H9 (cell line): ENCODE measurements at regions not wholly inside any gene's neighbourhood (a gene's known extent, or its start where the extent isn't known, plus 50 kb on each side); places are given as distances from the start of the nearest gene placed in this dataset.

ENCODE experiments used
- DNase-seq: peaks from one replicate; pipeline ENCODE4 v3.0.0-alpha.2; 2017
- H2AFZ ChIP-seq: one replicate; pipeline ENCODE4 v1.6.1; 2013; ENCODE audit warnings: mild to moderate bottlenecking, low read length, control low read depth, moderate library complexity
- H2AK5ac ChIP-seq: 2 replicates; pipeline ENCODE4 v1.6.1; 2013; ENCODE audit warnings: low read length, control low read depth, mixed read lengths; ENCODE audit not compliant: insufficient read length
- H2BK120ac ChIP-seq: one replicate; pipeline ENCODE4 v1.6.1; 2013; ENCODE audit warnings: low read depth, mild to moderate bottlenecking, low read length, control low read depth, inconsistent platforms; ENCODE audit not compliant: poor library complexity, severe bottlenecking
- H2BK12ac ChIP-seq: 2 replicates; pipeline ENCODE4 v1.6.1; 2013; ENCODE audit warnings: low read length, control low read depth, mixed read lengths, low read depth; ENCODE audit not compliant: insufficient read length
- H2BK15ac ChIP-seq: 2 replicates; pipeline ENCODE4 v1.6.1; 2013; ENCODE audit warnings: low read depth, low read length, control low read depth
- H2BK20ac ChIP-seq: one replicate; pipeline ENCODE4 v1.6.1; 2013; ENCODE audit warnings: low read depth, mild to moderate bottlenecking, low read length, control low read depth, inconsistent platforms; ENCODE audit not compliant: poor library complexity, severe bottlenecking
- H2BK5ac ChIP-seq: 2 replicates; pipeline ENCODE4 v1.6.1; 2013; ENCODE audit warnings: low read length, control low read depth, mixed read lengths; ENCODE audit not compliant: insufficient read length
- H3K14ac ChIP-seq: 2 replicates; pipeline ENCODE4 v1.6.1; 2013; ENCODE audit warnings: low read length, control low read depth; ENCODE audit not compliant: insufficient read depth
- H3K18ac ChIP-seq: 2 replicates; pipeline ENCODE4 v1.6.1; 2013; ENCODE audit warnings: low read depth, mild to moderate bottlenecking, mixed read lengths, low read length, control low read depth; ENCODE audit not compliant: insufficient read length
- H3K23ac ChIP-seq: 2 replicates; pipeline ENCODE4 v1.6.1; 2013; ENCODE audit warnings: low read length, control low read depth, mixed read lengths, low read depth; ENCODE audit not compliant: insufficient read length
- H3K23me2 ChIP-seq: 2 replicates; pipeline ENCODE4 v1.6.1; 2013; ENCODE audit warnings: low read depth, mild to moderate bottlenecking, mixed read lengths, low read length, control low read depth; ENCODE audit not compliant: insufficient read length, poor library complexity, severe bottlenecking
- H3K27ac ChIP-seq: 2 replicates; pipeline ENCODE4 v1.5.1; 2013; ENCODE audit warnings: low read length, control low read depth, mixed read lengths, low read depth; ENCODE audit not compliant: insufficient read length
- H3K27me3 ChIP-seq: 2 replicates; pipeline ENCODE4 v1.6.1; 2013; ENCODE audit warnings: low read length, control low read depth, inconsistent platforms; ENCODE audit not compliant: insufficient read depth
- H3K4ac ChIP-seq: 2 replicates; pipeline ENCODE4 v1.6.1; 2013; ENCODE audit warnings: low read depth, mild to moderate bottlenecking, control low read depth, inconsistent platforms, low read length, moderate library complexity
- H3K4me1 ChIP-seq: 2 replicates; pipeline ENCODE4 v1.6.1; 2013; ENCODE audit warnings: low read length, control low read depth, inconsistent platforms; ENCODE audit not compliant: insufficient read depth
- H3K4me2 ChIP-seq: 2 replicates; pipeline ENCODE4 v1.6.1; 2013; ENCODE audit warnings: low read length, control low read depth, mixed read lengths; ENCODE audit not compliant: insufficient read length, insufficient read depth
- H3K56ac ChIP-seq: 2 replicates; pipeline ENCODE4 v1.6.1; 2013; ENCODE audit warnings: low read depth, mild to moderate bottlenecking, mixed read lengths, low read length, control low read depth; ENCODE audit not compliant: insufficient read length
- H3K79me1 ChIP-seq: 2 replicates; pipeline ENCODE4 v1.6.1; 2013; ENCODE audit warnings: low read depth, mild to moderate bottlenecking, moderate library complexity, low read length, control low read depth, inconsistent platforms; ENCODE audit not compliant: insufficient read depth, poor library complexity, severe bottlenecking
- H3K79me2 ChIP-seq: 2 replicates; pipeline ENCODE4 v1.6.1; 2013; ENCODE audit warnings: low read length, control low read depth, inconsistent platforms; ENCODE audit not compliant: insufficient read depth
- H3K9ac ChIP-seq: 2 replicates; pipeline ENCODE4 v1.6.1; 2013; ENCODE audit warnings: low read length, control low read depth, mixed read lengths; ENCODE audit not compliant: insufficient read length; ENCODE audit errors: extremely low read depth
- H3K9me3 ChIP-seq: one replicate; pipeline ENCODE4 v1.6.1; 2013; ENCODE audit warnings: low read depth, low read length, inconsistent platforms; ENCODE audit not compliant: control insufficient read depth
- H3T11ph ChIP-seq: one replicate; pipeline ENCODE4 v1.6.1; 2013; ENCODE audit warnings: mild to moderate bottlenecking, low read length, control low read depth, inconsistent platforms
- H4K20me1 ChIP-seq: one replicate; pipeline ENCODE4 v1.6.1; 2013; ENCODE audit not compliant: control insufficient read depth, insufficient read length, insufficient read depth
- H4K5ac ChIP-seq: 2 replicates; pipeline ENCODE4 v1.6.1; 2013; ENCODE audit warnings: low read depth, mild to moderate bottlenecking, mixed read lengths, low read length, control low read depth; ENCODE audit not compliant: insufficient read length
- H4K8ac ChIP-seq: replicated peaks from 2 replicates; pipeline ENCODE4 v1.6.1; 2013; ENCODE audit warnings: low read length, control low read depth, mixed read lengths, low read depth; ENCODE audit not compliant: insufficient read length
- H4K91ac ChIP-seq: 2 replicates; pipeline ENCODE4 v1.6.1; 2013; ENCODE audit warnings: low read depth, mild to moderate bottlenecking, moderate library complexity, mixed read lengths, low read length, control low read depth; ENCODE audit not compliant: insufficient read length
- H3K27ac Mint-ChIP-seq, 3 experiments: 2 replicates in 2 of 3; 3 replicates in 1 of 3; pipeline ENCODE4 v1.8.0; 2020 to 2021; ENCODE audit warnings: mixed read lengths in 3 of 3, mild to moderate bottlenecking in 1 of 3, moderate library complexity in 1 of 3
- H3K27me3 Mint-ChIP-seq: 2 replicates; pipeline ENCODE4 v1.8.0; 2021; ENCODE audit warnings: low read depth, mild to moderate bottlenecking, moderate library complexity, mixed read lengths
- H3K36me3 Mint-ChIP-seq, 3 experiments: 2 replicates in 2 of 3; 3 replicates in 1 of 3; pipeline ENCODE4 v1.8.0; 2020 to 2021; ENCODE audit warnings: low read depth in 3 of 3, mixed read lengths in 3 of 3; ENCODE audit not compliant: insufficient read depth in 1 of 3
- H3K4me1 Mint-ChIP-seq, 2 experiments: 2 replicates each; pipeline ENCODE4 v1.8.0; 2020; ENCODE audit warnings: mixed read lengths in 2 of 2
- H3K4me3 Mint-ChIP-seq, 2 experiments: 2 replicates in 1 of 2; 3 replicates in 1 of 2; pipeline ENCODE4 v1.8.0; 2020 to 2021; ENCODE audit warnings: mild to moderate bottlenecking in 2 of 2, mixed read lengths in 2 of 2, moderate library complexity in 1 of 2
- H3K9me3 Mint-ChIP-seq, 2 experiments: 2 replicates in 1 of 2; 3 replicates in 1 of 2; pipeline ENCODE4 v1.8.0; 2020; ENCODE audit warnings: mild to moderate bottlenecking in 2 of 2, mixed read lengths in 2 of 2, moderate library complexity in 1 of 2
- TF ChIP-seq, protein P1 (sequence below): fragments of 200-600 bp; sonication (generic); conservative IDR thresholded peaks from 3 replicates; pipeline ENCODE4 v1.8.0; 2021; ENCODE audit warnings: antibody characterized with exemption, mild to moderate bottlenecking

DNA sequence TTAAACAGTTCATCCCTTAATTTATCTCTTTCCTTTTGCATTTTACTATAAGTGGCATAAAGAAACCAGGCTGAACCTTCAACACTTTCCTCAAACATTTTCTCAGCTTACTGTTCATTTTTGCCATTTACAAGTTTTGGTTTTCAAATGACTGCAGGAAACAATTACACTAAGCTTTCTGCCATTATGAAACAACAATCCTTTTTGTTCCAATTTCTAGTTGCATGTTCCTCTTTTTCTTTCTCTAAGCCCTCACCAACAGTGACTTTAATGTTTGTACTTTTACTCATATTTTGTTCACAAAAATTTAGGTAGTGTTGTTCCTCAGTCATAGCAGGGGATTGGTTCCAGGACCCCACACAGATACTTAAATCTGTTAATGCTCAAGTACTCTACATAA lies 1526.1 kb downstream of the STIM2 start:
- H4K91ac ChIP-seq: no peak overlapping the region
- H3K9me3 Mint-ChIP-seq: no peaks in the 10 kb centered on the region
- H3K4me1 ChIP-seq: no peaks in the 10 kb centered on the region
- H3K18ac ChIP-seq: no peak overlapping the region
- no peak overlapping the region for H2AK5ac ChIP-seq
- H3K27me3 ChIP-seq: no peaks in the 10 kb centered on the region
- H3K9me3 ChIP-seq: no peaks in the 10 kb centered on the region
- H3K23ac ChIP-seq: no peak overlapping the region
- H3K27ac ChIP-seq: no peak overlapping the region
- TF ChIP-seq, protein P1, sequence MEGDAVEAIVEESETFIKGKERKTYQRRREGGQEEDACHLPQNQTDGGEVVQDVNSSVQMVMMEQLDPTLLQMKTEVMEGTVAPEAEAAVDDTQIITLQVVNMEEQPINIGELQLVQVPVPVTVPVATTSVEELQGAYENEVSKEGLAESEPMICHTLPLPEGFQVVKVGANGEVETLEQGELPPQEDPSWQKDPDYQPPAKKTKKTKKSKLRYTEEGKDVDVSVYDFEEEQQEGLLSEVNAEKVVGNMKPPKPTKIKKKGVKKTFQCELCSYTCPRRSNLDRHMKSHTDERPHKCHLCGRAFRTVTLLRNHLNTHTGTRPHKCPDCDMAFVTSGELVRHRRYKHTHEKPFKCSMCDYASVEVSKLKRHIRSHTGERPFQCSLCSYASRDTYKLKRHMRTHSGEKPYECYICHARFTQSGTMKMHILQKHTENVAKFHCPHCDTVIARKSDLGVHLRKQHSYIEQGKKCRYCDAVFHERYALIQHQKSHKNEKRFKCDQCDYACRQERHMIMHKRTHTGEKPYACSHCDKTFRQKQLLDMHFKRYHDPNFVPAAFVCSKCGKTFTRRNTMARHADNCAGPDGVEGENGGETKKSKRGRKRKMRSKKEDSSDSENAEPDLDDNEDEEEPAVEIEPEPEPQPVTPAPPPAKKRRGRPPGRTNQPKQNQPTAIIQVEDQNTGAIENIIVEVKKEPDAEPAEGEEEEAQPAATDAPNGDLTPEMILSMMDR: no peak
- H3K79me2 ChIP-seq: no peaks in the 10 kb centered on the region
- no peak overlapping the region for H2AFZ ChIP-seq
- no peak overlapping the region for H3K9ac ChIP-seq
- no peak overlapping the region for H3K4ac ChIP-seq
- H2BK12ac ChIP-seq: no peak overlapping the region
- no peak for DNase-seq
- no peak overlapping the region for H3K56ac ChIP-seq
- no peak overlapping the region for H3K14ac ChIP-seq
- H2BK120ac ChIP-seq: no peak overlapping the region
- H3K4me1 Mint-ChIP-seq: peaks cover 4 to 5% of the 10 kb centered on the region in 2 experiments
- H3K79me1 ChIP-seq: no peaks in the 10 kb centered on the region
- H3T11ph ChIP-seq: no peak overlapping the region
- no peak overlapping the region for H2BK20ac ChIP-seq
- H3K36me3 Mint-ChIP-seq: no peaks in the 10 kb centered on the region
- no peak overlapping the region for H4K8ac ChIP-seq
- no peak overlapping the region for H3K4me3 Mint-ChIP-seq
- no peak overlapping the region for H3K4me2 ChIP-seq
- H3K23me2 ChIP-seq: no peaks in the 10 kb centered on the region
- H3K27me3 Mint-ChIP-seq: no peaks in the 10 kb centered on the region
- no peak overlapping the region; a peak in 1 of 7 replicates for H3K27ac Mint-ChIP-seq
- no peaks in the 10 kb centered on the region for H4K20me1 ChIP-seq
- H2BK5ac ChIP-seq: no peak overlapping the region
- no peak overlapping the region for H4K5ac ChIP-seq
- no peak overlapping the region for H2BK15ac ChIP-seq
